Mesendoderm (in vitro differentiated cells): ENCODE measurements at regions not wholly inside any gene's neighbourhood (a gene's known extent, or its start where the extent isn't known, plus 50 kb on each side); places are given as distances from the start of the nearest gene placed in this dataset.

ENCODE experiments used
- DNase-seq: peaks from one replicate; pipeline ENCODE4 v3.0.0; 2013
- H2AK5ac ChIP-seq: 2 replicates; pipeline ENCODE4 v1.6.1; 2013; ENCODE audit warnings: low read length, inconsistent platforms
- H2BK120ac ChIP-seq: 2 replicates; pipeline ENCODE4 v1.6.1; 2013; ENCODE audit warnings: low read depth, mild to moderate bottlenecking, low read length, moderate library complexity, mixed read lengths
- H2BK15ac ChIP-seq: replicated peaks from 2 replicates; pipeline ENCODE4 v1.6.1; 2013; ENCODE audit warnings: low read depth, mild to moderate bottlenecking, moderate library complexity
- H2BK5ac ChIP-seq: 2 replicates; pipeline ENCODE4 v1.6.1; 2013; ENCODE audit warnings: low read length, inconsistent platforms
- H3K18ac ChIP-seq: 2 replicates; pipeline ENCODE4 v1.6.1; 2013; ENCODE audit warnings: mild to moderate bottlenecking, low read length, mixed read lengths
- H3K23ac ChIP-seq: one replicate; pipeline ENCODE4 v1.6.1; 2013; ENCODE audit warnings: low read length
- H3K27ac ChIP-seq: 2 replicates; pipeline ENCODE4 v1.5.1; 2013; ENCODE audit warnings: low read depth, mild to moderate bottlenecking, inconsistent platforms, low read length, moderate library complexity
- H3K27me3 ChIP-seq: 2 replicates; pipeline ENCODE4 v1.6.1; 2013; ENCODE audit warnings: low read length, control low read depth, mild to moderate bottlenecking, inconsistent platforms; ENCODE audit not compliant: insufficient read depth, poor library complexity
- H3K36me3 ChIP-seq: 2 replicates; pipeline ENCODE4 v1.6.1; 2013; ENCODE audit warnings: low read length, inconsistent platforms; ENCODE audit not compliant: control insufficient read depth, insufficient read depth
- H3K4ac ChIP-seq: one replicate; pipeline ENCODE4 v1.6.1; 2013; ENCODE audit warnings: low read depth, mild to moderate bottlenecking, low read length, moderate library complexity
- H3K4me1 ChIP-seq: 2 replicates; pipeline ENCODE4 v1.6.1; 2013; ENCODE audit warnings: low read depth, low read length, inconsistent platforms; ENCODE audit not compliant: control insufficient read depth
- H3K4me2 ChIP-seq: 2 replicates; pipeline ENCODE4 v1.6.1; 2013; ENCODE audit warnings: low read length
- H3K4me3 ChIP-seq: 2 replicates; pipeline ENCODE4 v1.5.1; 2013; ENCODE audit warnings: mild to moderate bottlenecking, low read length
- H3K56ac ChIP-seq: one replicate; pipeline ENCODE4 v1.6.1; 2013; ENCODE audit warnings: low read length
- H3K79me1 ChIP-seq: 2 replicates; pipeline ENCODE4 v1.6.1; 2013; ENCODE audit warnings: low read length, inconsistent platforms
- H3K79me2 ChIP-seq: 2 replicates; pipeline ENCODE4 v1.6.1; 2013; ENCODE audit warnings: mild to moderate bottlenecking, low read length; ENCODE audit not compliant: control insufficient read depth, insufficient read depth
- H3K9ac ChIP-seq: 2 replicates; pipeline ENCODE4 v1.6.1; 2013; ENCODE audit warnings: low read length, inconsistent platforms
- H4K5ac ChIP-seq: one replicate; pipeline ENCODE4 v1.6.1; 2013; ENCODE audit warnings: low read length
- H4K8ac ChIP-seq: one replicate; pipeline ENCODE4 v1.6.1; 2013; ENCODE audit warnings: low read depth, mild to moderate bottlenecking, control low read depth, low read length, moderate library complexity
- WGBS: extraction: QIAGEN DNeasy Blood & Tissue Kit; methylation state at CpG from one replicate; pipeline ENCODE4 v1.1.7; 2013; ENCODE audit warnings: low lambda C conversion rate, missing lambda C conversion rate; ENCODE audit not compliant: insufficient coverage; ENCODE audit errors: extremely low coverage; 5-methylcytosine and 5-hydroxymethylcytosine counted together

- no peak overlapping the region for H2AK5ac ChIP-seq
- H3K4me3 ChIP-seq: no peak overlapping the region
- no peaks in the 10 kb centered on the region for H3K27me3 ChIP-seq
- H3K56ac ChIP-seq: no peak overlapping the region
- no peak for DNase-seq
- no CpG with 5 or more reads among the region's 2 CpGs for WGBS
- H3K27ac ChIP-seq: no peak overlapping the region
- no peak overlapping the region for H3K18ac ChIP-seq
- H3K36me3 ChIP-seq: no peaks in the 10 kb centered on the region
- no peak overlapping the region for H3K23ac ChIP-seq
- H3K79me1 ChIP-seq: no peaks in the 10 kb centered on the region
- no peak overlapping the region for H3K9ac ChIP-seq
- no peak overlapping the region for H2BK120ac ChIP-seq
- H3K79me2 ChIP-seq: no peaks in the 10 kb centered on the region
- H2BK15ac ChIP-seq: no peak overlapping the region
- H3K4me1 ChIP-seq: no peaks in the 10 kb centered on the region
- no peak overlapping the region for H3K4ac ChIP-seq
- no peak overlapping the region for H2BK5ac ChIP-seq
- no peak overlapping the region for H4K5ac ChIP-seq
- no peak overlapping the region for H4K8ac ChIP-seq
- no peak overlapping the region for H3K4me2 ChIP-seq
Observed at GRCh38 chr1:221622389-221622788, 119.5 kb downstream of the DUSP10 start.

- Histone ChIP-seq H3K79me2 (no peaks in the 10 kb centered on the region), H3K4ac (no peak overlapping the region), H3K79me1 (no peaks in the 10 kb centered on the region), H4K8ac (no peak overlapping the region), H2BK15ac (no peak overlapping the region), H3K36me3 (no peaks in the 10 kb centered on the region), H2AK5ac (no peak overlapping the region), H3K4me3 (no peak overlapping the region), H3K56ac (no peak overlapping the region), H3K27me3 (no peaks in the 10 kb centered on the region), H3K18ac (no peak overlapping the region), H3K4me1 (no peaks in the 10 kb centered on the region), H3K27ac (no peak overlapping the region), H2BK120ac (no peak overlapping the region), H3K4me2 (no peak overlapping the region), H4K5ac (no peak overlapping the region), H3K9ac (no peak overlapping the region), H3K23ac (no peak overlapping the region), H2BK5ac (no peak overlapping the region)
- DNase-seq: no peak
Observed at GRCh38 chr1:221625026-221625425, 116.9 kb downstream of the DUSP10 start.

DNA sequence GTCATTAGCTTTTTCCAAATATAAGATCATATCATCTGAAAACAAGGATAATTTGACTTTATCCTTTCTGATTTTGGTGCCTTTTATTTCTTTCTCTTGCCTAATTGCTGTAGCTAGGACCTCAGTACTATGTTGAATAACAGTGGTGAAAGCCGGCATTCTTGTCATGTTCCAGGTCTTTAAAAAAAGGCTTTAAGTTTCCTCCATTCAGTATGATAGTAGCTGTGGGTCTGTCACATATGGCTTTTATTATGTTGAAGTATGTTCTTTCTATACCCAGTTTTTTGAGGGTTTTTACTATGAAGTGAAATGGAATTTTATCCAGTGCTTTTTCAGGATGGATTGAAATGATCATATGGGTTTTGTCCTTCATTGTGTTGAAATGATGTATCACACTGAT is 115.8 kb downstream of the DUSP10 start:
- Histone ChIP-seq H3K4me1 (peaks cover 2% of the 10 kb centered on the region), H3K79me2 (no peaks in the 10 kb centered on the region), H3K27ac (no peak overlapping the region), H3K9ac (no peak overlapping the region), H3K18ac (no peak overlapping the region), H3K36me3 (no peaks in the 10 kb centered on the region), H4K8ac (no peak overlapping the region), H2BK15ac (no peak overlapping the region), H3K23ac (no peak overlapping the region), H2AK5ac (no peak overlapping the region), H3K4me2 (no peak overlapping the region), H3K4ac (no peak overlapping the region), H2BK5ac (no peak overlapping the region), H4K5ac (no peak overlapping the region), H2BK120ac (no peak overlapping the region), H3K79me1 (no peaks in the 10 kb centered on the region), H3K56ac (no peak overlapping the region), H3K27me3 (no peaks in the 10 kb centered on the region), H3K4me3 (no peak overlapping the region)
- WGBS: no CpG with 5 or more reads among the region's 1 CpG
- DNase-seq: no peak

DNA sequence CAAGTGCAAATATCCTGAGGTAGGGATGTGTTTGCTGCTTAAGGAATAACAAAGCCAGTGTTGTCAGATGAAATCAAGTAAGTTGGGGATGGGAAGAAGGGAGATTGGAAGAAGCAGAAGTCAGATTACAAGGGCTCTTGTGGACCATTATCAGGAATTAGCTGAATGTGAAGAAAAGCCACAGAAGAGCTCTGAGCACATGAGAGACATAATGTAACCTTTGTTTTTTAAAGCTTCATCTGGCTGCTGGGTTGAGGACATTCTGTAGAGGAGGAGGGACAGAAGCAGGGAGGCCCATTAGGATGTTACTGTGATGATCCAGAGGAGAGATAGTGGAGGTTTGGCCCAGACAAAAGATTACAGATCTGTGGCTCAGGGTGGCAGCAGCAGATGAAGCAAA is 111.7 kb downstream of the DUSP10 start:
- Histone ChIP-seq H3K18ac (no peak overlapping the region), H4K5ac (no peak overlapping the region), H2BK5ac (no peak overlapping the region), H3K79me2 (no peaks in the 10 kb centered on the region), H3K56ac (no peak overlapping the region), H3K4me3 (no peak overlapping the region), H3K4me1 (peaks cover 7% of the 10 kb centered on the region), H3K79me1 (no peaks in the 10 kb centered on the region), H3K27me3 (no peaks in the 10 kb centered on the region), H4K8ac (no peak overlapping the region), H3K27ac (no peak overlapping the region), H3K36me3 (no peaks in the 10 kb centered on the region), H3K9ac (no peak overlapping the region), H3K4me2 (no peak overlapping the region), H2BK120ac (no peak overlapping the region), H2AK5ac (no peak overlapping the region), H3K4ac (no peak overlapping the region), H2BK15ac (no peak overlapping the region), H3K23ac (no peak overlapping the region)
- peak; percentile 61 for DNase-seq

- Histone ChIP-seq H3K4me3 (no peak overlapping the region), H2BK15ac (no peak overlapping the region)
Observed at GRCh38 chr1:221631556-221631955, 110.3 kb downstream of the DUSP10 start.

GRCh38 chr1:221632072-221632471 is 109.8 kb downstream of the DUSP10 start:
- Histone ChIP-seq H3K18ac (no peak overlapping the region), H3K27ac (no peak overlapping the region)

More at GRCh38 chr1:221631556-221631955, 110.3 kb downstream of the DUSP10 start:
- Histone ChIP-seq H3K23ac (no peak overlapping the region), H4K8ac (no peak overlapping the region), H3K27ac (no peak overlapping the region), H3K4ac (no peak overlapping the region), H3K36me3 (no peaks in the 10 kb centered on the region), H2BK5ac (no peak overlapping the region), H4K5ac (no peak overlapping the region), H3K56ac (peak overlapping the region; percentile 25), H3K9ac (no peak overlapping the region), H3K4me1 (peaks cover 7% of the 10 kb centered on the region), H3K79me2 (no peaks in the 10 kb centered on the region), H2AK5ac (no peak overlapping the region), H3K27me3 (no peaks in the 10 kb centered on the region), H3K4me2 (no peak overlapping the region), H3K18ac (peak overlapping the region; percentile 19), H2BK120ac (no peak overlapping the region), H3K79me1 (no peaks in the 10 kb centered on the region)
- peak; percentile 23 for DNase-seq

More at GRCh38 chr1:221632072-221632471, 109.8 kb downstream of the DUSP10 start:
- no peaks in the 10 kb centered on the region for H3K27me3 ChIP-seq
- H3K79me2 ChIP-seq: no peaks in the 10 kb centered on the region
- H3K4ac ChIP-seq: no peak overlapping the region
- no peak overlapping the region for H4K8ac ChIP-seq
- H3K36me3 ChIP-seq: no peaks in the 10 kb centered on the region
- H3K9ac ChIP-seq: no peak overlapping the region
- H3K4me1 ChIP-seq: peaks cover 7% of the 10 kb centered on the region
- no peak overlapping the region for H3K4me3 ChIP-seq
- H2BK15ac ChIP-seq: no peak overlapping the region
- H4K5ac ChIP-seq: no peak overlapping the region
- WGBS: no CpG with 5 or more reads among the region's 4 CpGs
- no peak overlapping the region for H3K23ac ChIP-seq
- H3K56ac ChIP-seq: no peak overlapping the region
- H2BK5ac ChIP-seq: no peak overlapping the region
- no peak overlapping the region for H2BK120ac ChIP-seq
- H2AK5ac ChIP-seq: no peak overlapping the region
- DNase-seq: peak; percentile 37
- H3K79me1 ChIP-seq: no peaks in the 10 kb centered on the region
- H3K4me2 ChIP-seq: no peak overlapping the region
